HEK293 (cell line): ENCODE measurements at regions not wholly inside any gene's neighbourhood (a gene's known extent, or its start where the extent isn't known, plus 50 kb on each side); places are given as distances from the start of the nearest gene placed in this dataset.

ENCODE experiments used
- CTCF ChIA-PET: fragments of 350-600 bp; formaldehyde crosslinking; extraction: SDS; loops from one replicate; lab custom pipeline; 2021; ENCODE audit warnings: antibody characterized with exemption; lab: Yijun Ruan, JAX
- POLR2A ChIA-PET: fragments of 300-600 bp; formaldehyde crosslinking; extraction: SDS; loops from one replicate; lab custom pipeline; 2020; ENCODE audit warnings: antibody characterized with exemption, inconsistent platforms; lab: Yijun Ruan, JAX
- H3K27ac ChIP-seq: fragments of 200-500 bp; sonication (Bioruptor generic); 2 replicates; pipeline ENCODE4 v1.5.1; 2014; ENCODE audit warnings: low read depth, low read length, control low read depth, inconsistent platforms; ENCODE audit errors: extremely low read depth
- H3K36me3 ChIP-seq, 2 experiments: fragments of 200-500 bp in 1 of 2; sonication (Bioruptor generic) in 1 of 2; 1 replicate in 1 of 2; 2 replicates in 1 of 2; pipeline ENCODE4 v1.5.1; 2014 to 2017; ENCODE audit warnings: inconsistent platforms in 2 of 2, low read length in 2 of 2; ENCODE audit not compliant: control insufficient read depth in 2 of 2, insufficient read depth in 1 of 2
- H3K4me1 ChIP-seq: fragments of 200-500 bp; sonication (Bioruptor generic); 2 replicates; pipeline ENCODE4 v1.5.1; 2014; ENCODE audit warnings: mild to moderate bottlenecking, low read length, inconsistent platforms; ENCODE audit not compliant: control insufficient read depth, insufficient read depth
- H3K4me3 ChIP-seq: 2 replicates; pipeline ENCODE4 v1.5.1; 2011; ENCODE audit warnings: low read depth, mild to moderate bottlenecking, control low read depth, low read length, moderate library complexity
- H3K9me3 ChIP-seq: fragments of 200-500 bp; sonication (Bioruptor generic); 2 replicates; pipeline ENCODE4 v1.5.1; 2014; ENCODE audit warnings: low read depth, low read length, inconsistent platforms; ENCODE audit not compliant: control insufficient read depth, insufficient read depth
- FEZF1 ChIP-seq: fragments of 450-650 bp; formaldehyde crosslinking; IDR thresholded peaks from 2 replicates; pipeline ENCODE4 v1.5.1; 2016; ENCODE audit warnings: missing biosample characterization, missing genetic modification characterization
- OSR2 ChIP-seq: fragments of 450-650 bp; formaldehyde crosslinking; IDR thresholded peaks from 2 replicates; pipeline ENCODE4 v1.5.1; 2016; ENCODE audit warnings: missing biosample characterization, missing genetic modification characterization
- TCF7L2 ChIP-seq: IDR thresholded peaks from 2 replicates; pipeline ENCODE4 v1.6.1; 2011; ENCODE audit warnings: low read depth, mild to moderate bottlenecking, inconsistent platforms, low read length, moderate library complexity, borderline replicate concordance
- ZFP37 ChIP-seq: fragments of 450-650 bp; formaldehyde crosslinking; IDR thresholded peaks from 2 replicates; pipeline ENCODE4 v1.5.1; 2016; ENCODE audit warnings: missing biosample characterization, missing genetic modification characterization
- ZNF335 ChIP-seq: fragments of 450-650 bp; formaldehyde crosslinking; conservative IDR thresholded peaks from 2 replicates; pipeline ENCODE4 v1.5.1; 2016; ENCODE audit warnings: missing biosample characterization, missing genetic modification characterization
- ZNF391 ChIP-seq: fragments of 450-650 bp; formaldehyde crosslinking; IDR thresholded peaks from 2 replicates; pipeline ENCODE4 v1.5.1; 2016; ENCODE audit warnings: low read depth, missing biosample characterization, missing genetic modification characterization, borderline replicate concordance
- ZNF423 ChIP-seq: fragments of 450-650 bp; formaldehyde crosslinking; IDR thresholded peaks from 2 replicates; pipeline ENCODE4 v1.5.1; 2016; ENCODE audit warnings: missing biosample characterization, missing genetic modification characterization
- ZNF514 ChIP-seq: fragments of 450-650 bp; formaldehyde crosslinking; IDR thresholded peaks from 2 replicates; pipeline ENCODE4 v1.5.1; 2016; ENCODE audit warnings: missing biosample characterization, missing genetic modification characterization
- ZNF549 ChIP-seq: fragments of 450-650 bp; IDR thresholded peaks from 2 replicates; pipeline ENCODE4 v1.5.1; 2018; ENCODE audit warnings: missing biosample characterization, missing genetic modification characterization, mild to moderate bottlenecking, inconsistent platforms, moderate library complexity
- ZNF660 ChIP-seq: fragments of 450-650 bp; IDR thresholded peaks from 2 replicates; pipeline ENCODE4 v1.5.1; 2018; ENCODE audit warnings: missing biosample characterization, mild to moderate bottlenecking, missing genetic modification characterization
- ZNF830 ChIP-seq: fragments of 450-650 bp; IDR thresholded peaks from 2 replicates; pipeline ENCODE4 v1.5.0; 2018; ENCODE audit warnings: missing biosample characterization, missing genetic modification characterization, low read depth, mild to moderate bottlenecking, moderate library complexity
- TF ChIP-seq, protein P1 (sequence below): fragments of 450-650 bp; formaldehyde crosslinking; IDR thresholded peaks from 2 replicates; pipeline ENCODE4 v1.5.1; 2016; ENCODE audit warnings: missing biosample characterization, missing genetic modification characterization, borderline replicate concordance
- TF ChIP-seq, protein P2 (sequence below): IDR thresholded peaks from 2 replicates; pipeline ENCODE4 v1.6.1; 2011; ENCODE audit warnings: mild to moderate bottlenecking, low read depth, low read length, borderline replicate concordance
- TF ChIP-seq, protein P3 (sequence below): fragments of 450-650 bp; formaldehyde crosslinking; IDR thresholded peaks from 2 replicates; pipeline ENCODE4 v1.5.1; 2016; ENCODE audit warnings: missing biosample characterization, missing genetic modification characterization

DNA sequence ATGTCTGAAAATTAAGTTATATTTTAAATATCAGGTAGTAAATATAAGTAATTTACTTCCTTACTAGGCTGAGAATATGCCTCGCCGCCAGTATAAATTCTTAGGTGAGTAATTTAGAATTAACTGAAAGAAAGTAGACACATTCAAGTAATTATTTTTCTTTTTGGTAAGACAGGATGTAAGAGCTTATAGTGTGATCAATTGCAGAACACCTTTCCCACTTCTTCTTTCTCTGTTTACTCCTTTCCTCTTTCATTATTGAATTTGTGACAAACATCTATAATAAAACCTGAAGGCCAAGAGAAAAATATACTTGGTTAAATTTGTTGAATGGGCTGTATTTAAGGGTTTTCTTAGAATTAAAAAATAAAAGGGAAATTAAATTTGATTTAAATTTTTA lies 195.1 kb upstream of the CDKN2B start (continued):
- TF ChIP-seq, protein P1, sequence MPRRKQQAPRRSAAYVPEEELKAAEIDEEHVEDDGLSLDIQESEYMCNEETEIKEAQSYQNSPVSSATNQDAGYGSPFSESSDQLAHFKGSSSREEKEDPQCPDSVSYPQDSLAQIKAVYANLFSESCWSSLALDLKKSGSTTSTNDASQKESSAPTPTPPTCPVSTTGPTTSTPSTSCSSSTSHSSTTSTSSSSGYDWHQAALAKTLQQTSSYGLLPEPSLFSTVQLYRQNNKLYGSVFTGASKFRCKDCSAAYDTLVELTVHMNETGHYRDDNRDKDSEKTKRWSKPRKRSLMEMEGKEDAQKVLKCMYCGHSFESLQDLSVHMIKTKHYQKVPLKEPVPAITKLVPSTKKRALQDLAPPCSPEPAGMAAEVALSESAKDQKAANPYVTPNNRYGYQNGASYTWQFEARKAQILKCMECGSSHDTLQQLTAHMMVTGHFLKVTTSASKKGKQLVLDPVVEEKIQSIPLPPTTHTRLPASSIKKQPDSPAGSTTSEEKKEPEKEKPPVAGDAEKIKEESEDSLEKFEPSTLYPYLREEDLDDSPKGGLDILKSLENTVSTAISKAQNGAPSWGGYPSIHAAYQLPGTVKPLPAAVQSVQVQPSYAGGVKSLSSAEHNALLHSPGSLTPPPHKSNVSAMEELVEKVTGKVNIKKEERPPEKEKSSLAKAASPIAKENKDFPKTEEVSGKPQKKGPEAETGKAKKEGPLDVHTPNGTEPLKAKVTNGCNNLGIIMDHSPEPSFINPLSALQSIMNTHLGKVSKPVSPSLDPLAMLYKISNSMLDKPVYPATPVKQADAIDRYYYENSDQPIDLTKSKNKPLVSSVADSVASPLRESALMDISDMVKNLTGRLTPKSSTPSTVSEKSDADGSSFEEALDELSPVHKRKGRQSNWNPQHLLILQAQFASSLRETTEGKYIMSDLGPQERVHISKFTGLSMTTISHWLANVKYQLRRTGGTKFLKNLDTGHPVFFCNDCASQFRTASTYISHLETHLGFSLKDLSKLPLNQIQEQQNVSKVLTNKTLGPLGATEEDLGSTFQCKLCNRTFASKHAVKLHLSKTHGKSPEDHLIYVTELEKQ (tag by site-specific recombination): no peak
- no peak for TF ChIP-seq ZNF514 (tag by site-specific recombination)
- TF ChIP-seq, protein P2, sequence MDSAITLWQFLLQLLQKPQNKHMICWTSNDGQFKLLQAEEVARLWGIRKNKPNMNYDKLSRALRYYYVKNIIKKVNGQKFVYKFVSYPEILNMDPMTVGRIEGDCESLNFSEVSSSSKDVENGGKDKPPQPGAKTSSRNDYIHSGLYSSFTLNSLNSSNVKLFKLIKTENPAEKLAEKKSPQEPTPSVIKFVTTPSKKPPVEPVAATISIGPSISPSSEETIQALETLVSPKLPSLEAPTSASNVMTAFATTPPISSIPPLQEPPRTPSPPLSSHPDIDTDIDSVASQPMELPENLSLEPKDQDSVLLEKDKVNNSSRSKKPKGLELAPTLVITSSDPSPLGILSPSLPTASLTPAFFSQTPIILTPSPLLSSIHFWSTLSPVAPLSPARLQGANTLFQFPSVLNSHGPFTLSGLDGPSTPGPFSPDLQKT: no peak
- no peak for TF ChIP-seq ZNF830 (tag by site-specific recombination)
- TF ChIP-seq, protein P3, sequence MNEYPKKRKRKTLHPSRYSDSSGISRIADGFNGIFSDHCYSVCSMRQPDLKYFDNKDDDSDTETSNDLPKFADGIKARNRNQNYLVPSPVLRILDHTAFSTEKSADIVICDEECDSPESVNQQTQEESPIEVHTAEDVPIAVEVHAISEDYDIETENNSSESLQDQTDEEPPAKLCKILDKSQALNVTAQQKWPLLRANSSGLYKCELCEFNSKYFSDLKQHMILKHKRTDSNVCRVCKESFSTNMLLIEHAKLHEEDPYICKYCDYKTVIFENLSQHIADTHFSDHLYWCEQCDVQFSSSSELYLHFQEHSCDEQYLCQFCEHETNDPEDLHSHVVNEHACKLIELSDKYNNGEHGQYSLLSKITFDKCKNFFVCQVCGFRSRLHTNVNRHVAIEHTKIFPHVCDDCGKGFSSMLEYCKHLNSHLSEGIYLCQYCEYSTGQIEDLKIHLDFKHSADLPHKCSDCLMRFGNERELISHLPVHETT (tag by site-specific recombination): no peak
- no peak for TF ChIP-seq ZNF391 (tag by site-specific recombination)
- TF ChIP-seq ZNF549 (tag by site-specific recombination): no peak

DNA sequence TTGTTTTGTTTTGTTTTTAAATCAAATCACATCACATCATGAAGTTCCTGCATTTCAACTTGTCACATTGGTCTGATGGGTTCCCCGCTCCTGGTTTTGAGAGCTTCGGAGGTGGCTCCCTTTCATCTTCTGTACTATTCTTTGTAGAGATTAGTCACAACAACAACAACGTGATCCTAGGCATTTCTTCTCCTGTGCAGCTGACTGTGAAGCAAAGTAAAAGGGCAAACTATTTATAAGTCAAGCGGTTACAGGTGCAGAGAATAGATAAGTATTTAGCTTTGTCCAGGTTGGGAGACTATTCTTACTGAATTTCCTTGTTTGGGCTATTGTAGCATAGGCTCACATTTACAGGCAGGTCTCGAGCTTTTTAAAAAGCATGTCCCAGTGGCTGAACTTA lies 197.7 kb upstream of the CDKN2B start:
- H3K9me3 ChIP-seq: no peaks in the 10 kb centered on the region
- ChIA-PET POLR2A (interaction anchor here (0.5 to 1.8 kb wide), 4 partner anchors 10 to 731 kb away, joined by 3 to 10 read pairs (median 6); partner anchors contain the start of gene CDKN2B), CTCF (interaction anchor here (0.5 to 1.3 kb wide), 9 partner anchors 10 to 1605 kb away, joined by 3 to 4 read pairs (median 4); no protein-coding TSS in a partner anchor)
- TF ChIP-seq FEZF1 (tag by site-specific recombination): peak; percentile 45
- TF ChIP-seq OSR2 (tag by site-specific recombination): no peak
- TF ChIP-seq TCF7L2: peak; percentile 87
- no peak for TF ChIP-seq ZFP37 (tag by site-specific recombination)
- 0 out of 2 replicates have a peak, but pooled peaks have one; percentile 73 for TF ChIP-seq ZNF660 (tag by site-specific recombination)
- no peak overlapping the region for H3K4me3 ChIP-seq
- H3K27ac ChIP-seq: no peak overlapping the region
- peaks cover 22% of the 10 kb centered on the region for H3K4me1 ChIP-seq
- no peaks in the 10 kb centered on the region for H3K36me3 ChIP-seq

DNA sequence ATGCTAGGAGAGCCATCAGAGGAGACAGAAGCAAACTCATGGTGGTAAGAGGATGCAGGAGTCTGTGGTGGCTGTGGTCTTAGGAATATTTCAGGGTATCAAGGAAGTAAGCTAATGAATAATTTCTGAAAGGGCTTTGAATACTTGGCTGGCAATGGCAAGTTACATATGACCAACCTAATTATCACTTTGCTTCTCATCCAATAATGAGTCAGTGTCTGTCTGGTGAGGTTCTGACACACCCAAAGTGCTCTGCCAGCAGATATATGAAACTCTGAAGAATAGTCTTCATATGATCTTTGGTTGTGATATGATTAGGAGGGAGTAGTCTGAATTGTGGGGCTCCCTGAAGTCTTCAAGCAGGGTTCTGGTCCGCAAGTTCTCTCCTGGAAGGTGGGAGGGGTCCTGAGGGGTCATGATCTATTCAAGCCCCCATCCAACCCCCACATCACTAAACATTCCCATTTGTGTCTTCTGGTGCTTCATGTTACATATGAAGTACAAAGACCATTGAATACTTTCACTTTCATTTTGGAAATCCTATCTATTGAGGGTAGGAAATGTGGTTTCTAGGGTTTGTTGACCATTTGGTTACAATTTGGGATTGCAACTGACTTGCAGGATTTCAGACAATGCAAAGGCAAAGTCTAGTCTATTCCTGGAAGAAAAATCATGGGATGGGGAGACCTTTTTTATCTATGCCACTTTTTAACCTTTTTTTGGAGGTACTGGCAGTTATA lies 199.9 kb upstream of the CDKN2B start:
- CTCF ChIA-PET: interaction anchor here (0.6 to 1.1 kb wide), 2 partner anchors 30 to 92 kb away, joined by 3 to 5 read pairs; no protein-coding TSS in a partner anchor

More for the DNA sequence above, 199.9 kb upstream of the CDKN2B start:
- POLR2A ChIA-PET: no interaction called here
- no peak for TF ChIP-seq ZNF423 (tag by site-specific recombination)
- 0 out of 2 replicates have a peak, but pooled peaks have one; percentile 4 for TF ChIP-seq ZNF335
- Histone ChIP-seq H3K27ac (no peak overlapping the region; the same call in 1 of the 2 replicates), H3K36me3 (no peaks in the 10 kb centered on the region), H3K9me3 (no peaks in the 10 kb centered on the region), H3K4me1 (peaks cover 22% of the 10 kb centered on the region), H3K4me3 (no peak overlapping the region)
